SJCRH30 (cell line): ENCODE measurements at regions not wholly inside any gene's neighbourhood (a gene's known extent, or its start where the extent isn't known, plus 50 kb on each side); places are given as distances from the start of the nearest gene placed in this dataset.
"Not testable (repeated sequence)": the region's sequence is repeated elsewhere in the genome, so short reads cannot be mapped to it uniquely, and the experiment has no call there.

Experiments
- DNase-seq, 2 experiments: peaks; one replicate each; pipeline ENCODE4 v3.0.0-alpha.2; 2015 to 2020
- H3K27ac ChIP-seq: fragments of 250-450 bp; sonication (Bioruptor Pico); 2 replicates; pipeline ENCODE4 v1.5.1; 2020; ENCODE audit warnings: mild to moderate bottlenecking, moderate library complexity
- H3K27me3 ChIP-seq: fragments of 250-450 bp; sonication (Bioruptor Pico); 2 replicates; pipeline ENCODE4 v1.5.1; 2020; ENCODE audit warnings: mild to moderate bottlenecking, moderate library complexity
- H3K36me3 ChIP-seq: fragments of 250-450 bp; sonication (Bioruptor Pico); 2 replicates; pipeline ENCODE4 v1.5.1; 2020; ENCODE audit warnings: mild to moderate bottlenecking, moderate library complexity
- H3K4me1 ChIP-seq: fragments of 250-450 bp; sonication (Bioruptor Pico); 2 replicates; pipeline ENCODE4 v1.5.1; 2020; ENCODE audit warnings: mild to moderate bottlenecking, moderate library complexity
- H3K4me3 ChIP-seq: fragments of 250-450 bp; sonication (Bioruptor Pico); 2 replicates; pipeline ENCODE4 v1.5.1; 2020; ENCODE audit warnings: mild to moderate bottlenecking, moderate library complexity
- H3K9me3 ChIP-seq: fragments of 250-450 bp; sonication (Bioruptor Pico); replicated peaks from 2 replicates; pipeline ENCODE4 v1.5.1; 2020; ENCODE audit warnings: mild to moderate bottlenecking, moderate library complexity

- Histone ChIP-seq H3K27ac (no peak overlapping the region), H3K4me3 (no peak overlapping the region), H3K4me1 (no peaks in the 10 kb centered on the region), H3K36me3 (no peaks in the 10 kb centered on the region), H3K27me3 (no peaks in the 10 kb centered on the region), H3K9me3 (no peaks in the 10 kb centered on the region)
- no peak for DNase-seq
Observed at GRCh38 chr18:78505851-78506461, 473.7 kb upstream of the SALL3 start.

- no peak overlapping the region for H3K4me3 ChIP-seq
- H3K36me3 ChIP-seq: no peaks in the 10 kb centered on the region
- no peak overlapping the region for H3K27ac ChIP-seq
- no peaks in the 10 kb centered on the region for H3K4me1 ChIP-seq
- H3K27me3 ChIP-seq: no peaks in the 10 kb centered on the region
- no peak for DNase-seq
- no peaks in the 10 kb centered on the region for H3K9me3 ChIP-seq
Observed at GRCh38 chr18:78507217-78507616, 472.4 kb upstream of the SALL3 start.

DNA sequence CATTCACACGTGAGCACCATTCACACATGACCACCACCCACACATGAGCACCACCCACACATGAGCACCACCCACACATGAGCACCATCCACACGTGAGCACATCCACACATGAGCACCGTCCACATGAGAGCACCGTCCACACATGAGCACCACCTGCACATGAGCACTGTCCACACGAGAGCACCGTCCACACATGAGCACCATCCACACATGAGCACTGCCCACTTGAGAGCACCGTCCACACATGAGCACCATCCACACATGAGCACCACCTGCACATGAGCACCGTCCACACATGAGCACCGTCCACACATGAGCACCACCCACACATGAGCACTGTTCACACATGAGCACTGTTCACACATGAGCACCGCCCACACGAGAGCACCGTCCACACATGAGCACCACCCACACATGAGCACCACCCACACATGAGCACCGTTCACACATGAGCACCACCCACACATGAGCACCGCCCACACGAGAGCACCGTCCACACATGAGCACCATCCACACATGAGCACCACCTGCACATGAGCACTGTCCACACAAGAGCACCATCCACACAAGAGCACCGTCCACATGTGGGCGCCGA is 471.3 kb upstream of the SALL3 start:
- H3K4me1 ChIP-seq, H3K27me3 ChIP-seq, H3K36me3 ChIP-seq, H3K27ac ChIP-seq, H3K4me3 ChIP-seq, H3K9me3 ChIP-seq, DNase-seq: not testable (repeated sequence)

GRCh38 chr18:78510091-78510490 is 469.5 kb upstream of the SALL3 start:
- no peak for DNase-seq
- H3K4me3 ChIP-seq: no peak overlapping the region
- H3K27ac ChIP-seq: no peak overlapping the region
- H3K4me1 ChIP-seq: no peaks in the 10 kb centered on the region
- H3K36me3 ChIP-seq: no peaks in the 10 kb centered on the region
- H3K27me3 ChIP-seq: no peaks in the 10 kb centered on the region
- H3K9me3 ChIP-seq: no peaks in the 10 kb centered on the region

- DNase-seq: no peak
Observed at GRCh38 chr18:78510636-78511035, 469.0 kb upstream of the SALL3 start.

DNA sequence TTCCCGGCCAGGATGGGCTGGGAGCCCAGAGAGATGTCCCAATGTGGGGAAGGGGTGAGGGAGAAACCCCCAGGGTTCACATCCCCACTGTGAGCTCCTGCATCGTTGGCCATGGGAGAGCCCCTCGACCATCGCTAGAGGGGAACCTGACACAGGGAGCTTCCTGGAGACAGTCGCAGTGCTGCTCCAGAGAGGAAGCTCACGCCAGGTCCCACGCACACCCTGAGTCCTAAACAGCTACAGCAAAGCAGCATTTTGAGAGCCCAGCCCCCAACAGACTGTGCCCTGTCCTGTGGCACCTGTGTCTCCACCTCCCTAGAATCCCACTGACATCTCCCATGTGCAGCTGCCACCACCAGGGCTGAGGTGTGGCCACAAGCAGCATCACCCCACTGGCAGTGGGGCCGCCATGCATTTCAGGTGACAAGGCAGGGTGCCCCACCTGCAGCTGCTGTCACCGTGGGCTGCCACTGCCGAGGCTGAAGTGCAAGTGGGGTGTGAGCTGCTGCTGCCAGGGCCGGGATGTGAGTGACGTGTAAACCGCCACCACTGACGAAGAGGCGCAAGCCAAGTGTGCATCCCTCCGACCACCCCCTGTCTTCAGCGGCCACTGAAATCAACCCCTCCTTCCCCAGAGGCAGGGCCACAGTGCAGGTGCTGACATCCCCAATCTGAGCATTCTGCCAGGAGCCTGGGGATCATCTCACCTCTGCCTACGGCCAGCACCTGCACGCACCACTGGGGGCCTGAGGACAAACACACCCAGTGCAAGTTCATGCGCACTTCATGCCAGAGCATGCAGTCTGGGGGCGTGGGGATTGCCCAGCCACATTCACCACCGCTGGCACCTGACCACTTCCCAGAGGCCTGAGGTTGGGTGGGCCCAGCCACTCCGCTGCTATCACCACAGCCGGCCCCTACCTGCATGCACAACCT is 467.7 kb upstream of the SALL3 start:
- Histone ChIP-seq H3K27me3 (no peaks in the 10 kb centered on the region), H3K4me3 (no peak overlapping the region), H3K27ac (no peak overlapping the region), H3K9me3 (no peaks in the 10 kb centered on the region), H3K36me3 (no peaks in the 10 kb centered on the region), H3K4me1 (no peaks in the 10 kb centered on the region)
- no peak for DNase-seq

More at GRCh38 chr18:78510636-78511035, 469.0 kb upstream of the SALL3 start:
- no peaks in the 10 kb centered on the region for H3K36me3 ChIP-seq
- H3K4me3 ChIP-seq: no peak overlapping the region
- H3K27me3 ChIP-seq: no peaks in the 10 kb centered on the region
- H3K9me3 ChIP-seq: no peaks in the 10 kb centered on the region
- H3K27ac ChIP-seq: no peak overlapping the region
- H3K4me1 ChIP-seq: no peaks in the 10 kb centered on the region

DNA sequence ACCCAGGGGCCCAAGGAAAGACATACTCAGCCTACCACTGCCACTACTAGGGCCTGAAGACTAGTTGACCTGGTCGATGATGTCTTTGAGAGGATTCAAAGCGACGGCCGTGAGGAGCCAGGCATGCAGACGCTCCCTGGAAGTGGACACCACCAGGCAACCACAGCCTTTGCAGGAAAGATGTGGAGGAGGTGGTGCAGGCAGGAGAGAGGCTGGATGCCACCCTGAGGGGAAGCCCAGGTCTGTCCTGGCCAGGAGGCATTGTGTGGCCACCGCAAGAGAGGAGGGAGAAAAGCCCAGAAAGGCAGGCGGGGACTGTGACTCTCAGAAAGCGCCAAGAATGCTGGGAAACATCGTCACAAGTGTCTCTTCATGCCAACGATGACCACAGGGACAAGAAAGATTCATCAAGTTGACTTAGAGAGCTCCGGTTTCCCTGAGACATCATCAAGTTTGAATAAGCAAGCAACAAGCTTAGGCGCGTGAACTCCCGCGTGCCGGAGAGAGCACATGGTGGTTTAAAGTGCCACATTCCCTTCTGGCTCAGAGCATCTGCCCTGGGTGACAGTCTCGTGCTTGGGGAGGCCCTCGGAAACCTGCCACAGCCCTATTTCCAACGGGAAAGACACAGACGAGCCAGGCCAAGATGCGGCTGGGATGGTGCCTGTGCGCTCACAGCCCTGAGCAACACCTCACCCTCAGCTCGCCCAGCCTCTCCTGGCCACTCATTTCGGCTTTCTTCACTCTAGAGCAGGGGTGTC is 464.5 kb upstream of the SALL3 start:
- H3K36me3 ChIP-seq: no peaks in the 10 kb centered on the region
- no peak for DNase-seq
- no peaks in the 10 kb centered on the region for H3K4me1 ChIP-seq
- no peak overlapping the region for H3K27ac ChIP-seq
- no peak overlapping the region for H3K4me3 ChIP-seq
- no peaks in the 10 kb centered on the region for H3K27me3 ChIP-seq
- H3K9me3 ChIP-seq: no peaks in the 10 kb centered on the region

DNA sequence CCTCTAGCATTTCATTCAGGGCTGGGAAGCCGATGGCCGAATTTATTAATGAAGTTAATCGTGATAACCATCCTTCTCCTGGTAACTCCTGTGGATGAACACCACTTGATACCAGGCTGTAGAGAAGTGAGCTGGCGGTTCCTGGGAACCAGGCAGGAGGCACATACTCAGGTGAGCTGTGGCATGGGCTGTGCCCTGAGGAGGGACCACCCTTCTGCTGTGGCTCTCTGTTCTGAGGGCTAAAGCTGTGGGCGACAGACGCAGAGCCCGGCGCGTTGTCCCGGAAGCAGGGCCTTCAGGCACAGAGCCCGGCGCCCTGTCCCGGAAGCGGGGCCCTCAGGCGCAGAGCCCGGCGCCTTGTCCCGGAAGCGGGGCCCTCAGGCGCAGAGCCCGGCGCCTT is 462.3 kb upstream of the SALL3 start:
- Histone ChIP-seq H3K4me1 (no peaks in the 10 kb centered on the region), H3K27ac (no peak overlapping the region), H3K27me3 (no peaks in the 10 kb centered on the region), H3K36me3 (no peaks in the 10 kb centered on the region), H3K4me3 (no peak overlapping the region), H3K9me3 (no peaks in the 10 kb centered on the region)
- DNase-seq: no peak

DNA sequence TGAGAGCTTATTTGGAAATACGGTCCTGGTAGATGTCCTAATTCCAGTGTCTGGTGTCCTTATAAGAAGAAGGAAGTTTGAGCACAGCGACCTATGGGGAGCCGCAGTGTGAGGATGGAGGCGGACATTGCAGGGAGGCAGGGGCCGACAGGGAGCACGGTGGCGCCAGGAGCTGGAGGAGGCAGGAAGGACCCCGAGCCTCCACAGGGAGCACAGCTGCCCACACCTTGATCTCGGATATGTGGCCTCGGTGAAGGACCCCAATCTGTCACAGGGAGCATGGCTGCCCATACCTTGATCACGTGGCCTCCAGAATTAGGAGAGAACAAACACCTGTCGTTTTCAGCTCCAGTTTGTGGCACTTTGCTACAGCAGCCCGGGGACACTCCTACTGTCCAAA is 461.6 kb upstream of the SALL3 start:
- Histone ChIP-seq H3K27ac (no peak overlapping the region), H3K27me3 (no peaks in the 10 kb centered on the region), H3K4me3 (no peak overlapping the region), H3K9me3 (no peaks in the 10 kb centered on the region), H3K4me1 (no peaks in the 10 kb centered on the region), H3K36me3 (no peaks in the 10 kb centered on the region)
- DNase-seq: no peak

- Histone ChIP-seq H3K27ac (no peak overlapping the region), H3K9me3 (no peaks in the 10 kb centered on the region), H3K4me3 (no peak overlapping the region), H3K36me3 (no peaks in the 10 kb centered on the region), H3K4me1 (no peaks in the 10 kb centered on the region), H3K27me3 (no peaks in the 10 kb centered on the region)
- no peak for DNase-seq
Observed at GRCh38 chr18:78518805-78519204, 460.8 kb upstream of the SALL3 start.

DNA sequence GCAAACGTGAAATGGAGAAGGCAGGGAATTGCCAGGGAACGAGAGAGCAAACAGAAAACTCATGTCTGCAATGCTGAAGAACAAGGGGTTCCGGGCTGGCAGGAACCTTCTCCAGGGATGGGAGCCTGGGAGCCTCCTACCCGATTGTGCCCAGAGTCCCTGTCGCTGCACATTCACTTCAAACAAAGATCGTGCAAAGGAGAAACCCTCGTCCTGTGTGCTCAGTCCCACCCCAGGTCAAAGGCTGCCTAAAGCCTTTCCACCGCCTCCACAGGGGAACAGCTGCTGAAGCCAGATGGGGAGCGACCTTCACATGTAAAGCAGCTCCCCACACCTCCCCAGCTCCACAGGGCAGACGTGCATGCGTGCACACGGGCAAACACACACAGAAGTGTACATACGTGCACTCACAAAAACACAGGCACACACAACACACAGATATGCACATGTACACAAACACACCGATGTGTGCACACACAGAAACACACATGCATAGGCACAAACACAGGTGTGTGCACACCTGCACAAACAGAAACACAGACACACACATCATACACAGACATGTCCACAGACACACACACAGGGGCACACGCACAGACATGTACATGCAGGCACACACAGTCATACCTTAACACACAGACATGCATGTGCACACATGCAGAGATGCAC is 460.1 kb upstream of the SALL3 start:
- Histone ChIP-seq H3K4me1 (no peaks in the 10 kb centered on the region), H3K9me3 (no peaks in the 10 kb centered on the region), H3K27me3 (no peaks in the 10 kb centered on the region), H3K36me3 (no peaks in the 10 kb centered on the region), H3K27ac (no peak overlapping the region), H3K4me3 (no peak overlapping the region)
- no peak for DNase-seq

- no peak for DNase-seq
- Histone ChIP-seq H3K27ac (no peak overlapping the region), H3K4me1 (no peaks in the 10 kb centered on the region), H3K36me3 (no peaks in the 10 kb centered on the region), H3K9me3 (no peaks in the 10 kb centered on the region), H3K4me3 (no peak overlapping the region), H3K27me3 (no peaks in the 10 kb centered on the region)
Observed at GRCh38 chr18:78521136-78521535, 458.5 kb upstream of the SALL3 start.

DNA sequence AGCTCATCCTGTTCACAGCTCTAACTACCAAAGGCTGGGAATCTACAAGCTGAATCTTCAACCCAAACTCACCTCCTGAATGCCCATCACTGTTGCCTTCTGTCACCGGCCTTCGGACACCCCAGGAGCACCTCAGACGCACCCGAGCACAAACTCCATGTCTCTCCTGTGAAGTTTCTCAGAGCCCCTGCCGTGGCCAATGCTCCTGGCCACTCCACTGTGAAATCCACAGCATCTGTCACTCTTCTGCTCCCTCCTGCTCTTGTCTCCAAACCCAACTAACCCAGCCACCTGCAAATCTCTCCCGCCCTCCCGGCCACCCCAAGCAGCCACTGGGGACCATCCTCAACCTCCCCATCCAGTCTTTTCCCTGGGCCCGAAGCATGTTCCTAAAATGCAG is 457.9 kb upstream of the SALL3 start:
- Histone ChIP-seq H3K27me3 (no peaks in the 10 kb centered on the region), H3K27ac (no peak overlapping the region), H3K4me1 (no peaks in the 10 kb centered on the region), H3K9me3 (no peaks in the 10 kb centered on the region), H3K36me3 (no peaks in the 10 kb centered on the region), H3K4me3 (no peak overlapping the region)
- DNase-seq: no peak

DNA sequence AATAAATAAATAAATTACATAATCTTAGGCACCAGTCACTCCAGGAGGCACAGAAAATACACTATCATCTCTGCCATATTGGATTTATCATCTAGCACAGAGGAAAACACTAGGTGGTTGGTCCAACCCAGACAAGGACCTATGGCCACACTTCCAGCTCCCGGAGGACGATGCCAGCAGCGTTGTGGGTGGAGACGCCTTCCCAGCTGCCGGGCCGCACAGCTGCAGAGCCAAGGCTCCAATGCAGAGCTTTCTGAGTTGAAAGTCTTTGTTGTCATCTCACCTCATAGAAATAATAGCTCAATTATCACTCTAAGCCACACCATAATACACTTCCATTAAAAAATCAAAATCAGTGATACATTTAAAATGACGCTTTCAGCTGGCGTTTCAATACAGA is 457.1 kb upstream of the SALL3 start:
- no peaks in the 10 kb centered on the region for H3K4me1 ChIP-seq
- H3K27ac ChIP-seq: no peak overlapping the region
- H3K4me3 ChIP-seq: no peak overlapping the region
- H3K9me3 ChIP-seq: no peaks in the 10 kb centered on the region
- H3K27me3 ChIP-seq: no peaks in the 10 kb centered on the region
- no peaks in the 10 kb centered on the region for H3K36me3 ChIP-seq
- no peak for DNase-seq
